Astrocyte of the spinal cord (primary cell): ENCODE measurements at regions not wholly inside any gene's neighbourhood (a gene's known extent, or its start where the extent isn't known, plus 50 kb on each side); places are given as distances from the start of the nearest gene placed in this dataset.
A peak's percentile ranks its signal among the peaks of the same experiment; 100 is the strongest.

Experiments used
- DNase-seq: peaks from one replicate; pipeline ENCODE4 v3.0.0; 2011; ENCODE audit warnings: low read depth, low spot score
- H3K4me3 ChIP-seq: 2 replicates; pipeline ENCODE4 v1.5.1; 2011; ENCODE audit warnings: low read depth, mild to moderate bottlenecking, low read length, moderate library complexity
- in situ Hi-C: cut with HindIII; loops from 2 replicates; pipeline ENCODE4 v1.10.0; 2017; ENCODE audit warnings: low sequenced_read_pairs
- TF ChIP-seq, protein P1 (sequence below): IDR thresholded peaks from 2 replicates; pipeline ENCODE4 v1.5.1; 2012; ENCODE audit warnings: low read depth, mild to moderate bottlenecking, low read length, inconsistent platforms

DNA sequence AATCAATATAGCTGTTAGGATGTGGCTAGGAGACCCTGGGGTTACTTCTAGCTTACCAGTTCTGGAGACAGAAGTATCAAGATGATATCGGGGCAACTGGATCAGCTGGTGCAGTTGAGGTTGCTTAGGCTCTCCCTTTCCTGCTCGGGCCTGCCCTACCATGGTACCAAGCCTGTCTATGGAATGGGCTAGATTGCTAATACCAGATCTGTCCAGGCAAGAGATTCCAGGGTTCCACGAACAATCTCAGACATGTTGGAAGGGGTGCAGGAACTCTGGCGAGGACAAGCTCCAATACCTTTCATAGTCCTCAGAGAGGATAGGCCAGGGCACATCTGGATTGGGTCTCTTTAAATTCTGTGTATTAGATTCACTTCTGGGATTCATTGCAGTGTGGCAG is 53.8 kb downstream of the ADM start:
- TF ChIP-seq, protein P1, sequence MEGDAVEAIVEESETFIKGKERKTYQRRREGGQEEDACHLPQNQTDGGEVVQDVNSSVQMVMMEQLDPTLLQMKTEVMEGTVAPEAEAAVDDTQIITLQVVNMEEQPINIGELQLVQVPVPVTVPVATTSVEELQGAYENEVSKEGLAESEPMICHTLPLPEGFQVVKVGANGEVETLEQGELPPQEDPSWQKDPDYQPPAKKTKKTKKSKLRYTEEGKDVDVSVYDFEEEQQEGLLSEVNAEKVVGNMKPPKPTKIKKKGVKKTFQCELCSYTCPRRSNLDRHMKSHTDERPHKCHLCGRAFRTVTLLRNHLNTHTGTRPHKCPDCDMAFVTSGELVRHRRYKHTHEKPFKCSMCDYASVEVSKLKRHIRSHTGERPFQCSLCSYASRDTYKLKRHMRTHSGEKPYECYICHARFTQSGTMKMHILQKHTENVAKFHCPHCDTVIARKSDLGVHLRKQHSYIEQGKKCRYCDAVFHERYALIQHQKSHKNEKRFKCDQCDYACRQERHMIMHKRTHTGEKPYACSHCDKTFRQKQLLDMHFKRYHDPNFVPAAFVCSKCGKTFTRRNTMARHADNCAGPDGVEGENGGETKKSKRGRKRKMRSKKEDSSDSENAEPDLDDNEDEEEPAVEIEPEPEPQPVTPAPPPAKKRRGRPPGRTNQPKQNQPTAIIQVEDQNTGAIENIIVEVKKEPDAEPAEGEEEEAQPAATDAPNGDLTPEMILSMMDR = no peak
- H3K4me3 ChIP-seq = no peak overlapping the region
- in situ Hi-C loops = no loop called here
- no peak for DNase-seq

DNA sequence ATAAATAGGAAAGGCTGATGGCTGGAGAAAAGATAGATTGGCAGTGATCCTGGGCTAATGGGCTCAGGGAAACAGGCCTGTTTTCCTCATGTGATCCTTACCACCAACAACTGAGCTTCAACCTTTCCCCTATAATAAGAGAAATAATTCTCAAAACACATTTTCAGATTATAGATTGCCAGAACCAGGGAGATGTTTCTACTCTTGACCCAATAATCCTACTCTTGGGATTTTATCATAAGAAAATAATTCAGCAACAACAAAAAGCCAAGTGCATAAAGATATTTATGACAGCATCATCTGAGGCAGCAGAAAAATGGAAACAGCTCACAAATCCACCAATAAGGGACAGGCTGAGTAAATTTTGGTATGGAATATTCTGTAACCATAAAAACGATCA is 54.3 kb downstream of the ADM start:
- no peak overlapping the region for H3K4me3 ChIP-seq
- TF ChIP-seq, protein P1 = no peak
- no peak for DNase-seq
- in situ Hi-C loops = no loop called here

DNA sequence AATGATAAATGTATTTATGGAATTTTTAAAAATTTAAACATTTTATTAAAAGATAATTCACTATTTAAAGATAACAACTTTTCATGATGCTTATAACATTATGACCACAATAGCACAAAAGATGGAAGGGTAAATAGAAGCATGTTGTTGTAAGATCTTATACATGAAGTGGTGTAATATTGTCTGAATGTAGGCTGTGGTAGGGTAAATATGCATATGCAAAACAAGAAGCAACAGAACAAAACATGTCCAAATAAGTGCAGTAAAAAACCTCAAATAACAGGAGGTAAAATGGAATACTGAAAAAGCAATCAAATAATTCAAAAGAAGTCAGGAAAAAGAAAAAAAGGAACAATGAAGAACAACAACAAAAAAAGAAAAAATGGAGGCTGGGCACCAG is 56.0 kb downstream of the ADM start:
- in situ Hi-C loops = no loop called here
- TF ChIP-seq, protein P1 = no peak
- no peak for DNase-seq
- H3K4me3 ChIP-seq = no peak overlapping the region

DNA sequence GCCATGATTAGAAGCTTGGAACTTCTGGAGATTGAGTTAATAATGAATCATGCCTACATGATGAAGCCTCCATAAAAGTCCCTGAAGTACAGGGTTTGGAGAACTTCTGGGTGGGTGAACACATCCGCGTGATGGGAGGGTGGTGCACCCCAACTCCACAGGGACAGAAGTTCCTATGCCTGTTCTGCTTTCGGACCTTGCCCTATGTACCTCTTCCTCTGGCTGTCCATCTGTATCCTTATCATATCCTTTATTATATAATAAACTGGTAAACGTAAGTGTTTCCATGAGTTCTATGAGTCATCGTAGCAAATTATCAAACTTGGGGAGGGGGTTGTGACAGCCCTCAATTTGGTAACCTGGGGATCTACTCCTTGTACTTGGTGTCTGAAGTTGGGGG is 60.2 kb downstream of the ADM start:
- in situ Hi-C loops = no loop called here
- DNase-seq = no peak
- no peak overlapping the region for H3K4me3 ChIP-seq
- TF ChIP-seq, protein P1 = no peak

DNA sequence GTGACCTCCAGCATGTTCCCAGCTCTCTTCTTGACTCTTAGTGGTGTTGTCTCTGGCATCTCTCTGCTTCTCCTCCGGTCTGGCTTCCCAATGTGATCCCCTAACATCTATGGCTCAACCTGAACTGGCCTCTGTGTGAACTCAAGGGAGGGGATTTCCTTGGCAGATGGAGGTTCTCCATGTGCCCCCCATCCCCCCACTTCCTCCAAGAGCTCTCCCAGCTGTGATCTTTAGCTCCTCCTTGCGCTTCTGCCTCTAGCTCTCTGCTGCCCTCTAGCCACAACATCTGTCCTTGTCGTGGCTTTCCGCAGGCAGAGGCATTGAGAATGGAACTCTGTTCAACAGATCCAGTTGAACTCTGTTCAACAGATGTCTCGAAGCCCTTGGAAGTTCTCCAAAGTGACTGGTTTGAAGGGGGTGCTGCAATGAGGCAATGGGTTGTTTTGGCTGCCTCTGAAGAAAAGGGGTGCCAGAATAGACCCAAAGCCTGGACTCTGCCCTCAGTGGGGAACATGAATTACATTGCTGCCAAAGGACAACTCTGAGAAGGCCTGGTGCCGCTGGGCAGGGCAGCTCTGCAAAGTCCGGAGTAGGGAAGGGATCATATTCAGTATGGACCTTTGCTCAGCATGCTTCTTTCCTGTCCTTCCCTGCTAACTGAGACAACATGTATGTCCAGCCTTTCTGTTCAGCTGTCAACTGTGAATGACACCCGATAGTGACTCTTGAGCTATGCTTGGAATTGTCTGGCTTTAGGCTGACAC is 61.9 kb downstream of the ADM start:
- no peak overlapping the region for H3K4me3 ChIP-seq
- TF ChIP-seq, protein P1 = peak; percentile 92
- DNase-seq = peak; percentile 94
- in situ Hi-C loops = no loop called here

DNA sequence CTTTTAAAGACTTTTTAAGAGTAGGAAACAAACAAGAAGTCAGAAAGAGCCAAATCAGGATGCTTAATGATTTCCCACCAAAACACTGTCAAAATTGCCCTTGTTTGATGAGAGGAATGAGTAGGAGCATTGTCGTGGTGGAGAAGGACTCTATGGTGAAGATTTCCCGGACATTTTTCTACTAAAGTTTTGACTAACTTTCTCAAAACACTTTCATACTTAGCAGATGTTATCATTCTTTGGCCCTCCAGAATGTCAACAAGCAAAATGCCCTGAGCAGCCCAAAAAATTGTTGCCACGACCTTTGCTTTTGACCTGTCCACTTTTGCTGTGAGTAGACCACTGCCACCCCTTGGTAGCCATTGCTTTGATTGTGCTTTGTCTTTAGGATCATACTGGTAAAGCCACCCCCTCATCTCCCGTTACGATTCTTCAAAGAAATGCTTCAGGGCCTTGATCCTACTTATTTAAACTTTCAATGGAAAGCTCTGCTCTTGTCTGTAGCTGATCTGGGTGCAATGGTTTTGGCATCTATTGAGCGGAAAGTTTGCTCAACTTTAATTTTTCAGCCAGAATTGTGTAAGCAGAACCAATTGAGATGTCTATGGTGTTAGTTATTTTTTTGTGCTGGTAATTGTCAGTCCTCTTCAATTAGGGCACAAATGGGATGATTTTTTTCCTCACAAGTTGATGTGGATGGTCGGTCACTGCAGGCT is 67.2 kb downstream of the ADM start:
- in situ Hi-C loops = no loop called here
- H3K4me3 ChIP-seq = no peak overlapping the region
- TF ChIP-seq, protein P1 = no peak
- no peak for DNase-seq
